ENCODE measurements at regions not wholly inside any gene's neighbourhood (a gene's known extent, or its start where the extent isn't known, plus 50 kb on each side); places are given as distances from the start of the nearest gene placed in this dataset.

- H3K36me3 Mint-ChIP-seq = no peaks in the 10 kb centered on the region
- no peak overlapping the region for H3K4me3 Mint-ChIP-seq
- H3K27me3 Mint-ChIP-seq (ENCODE audit: low read depth in 2 of 2) = no peaks in the 10 kb centered on the region
- H3K4me1 Mint-ChIP-seq = no peaks in the 10 kb centered on the region
- peaks cover 4 to 5% of the 10 kb centered on the region in 2 donors for H3K9me3 Mint-ChIP-seq
- no peak overlapping the region for H3K27ac ChIP-seq (ENCODE audit: low read length)
- DNase-seq = no peak
- intact Hi-C loops (cut with micrococcal nuclease) = no loop called here
- TF ChIP-seq, protein P1, sequence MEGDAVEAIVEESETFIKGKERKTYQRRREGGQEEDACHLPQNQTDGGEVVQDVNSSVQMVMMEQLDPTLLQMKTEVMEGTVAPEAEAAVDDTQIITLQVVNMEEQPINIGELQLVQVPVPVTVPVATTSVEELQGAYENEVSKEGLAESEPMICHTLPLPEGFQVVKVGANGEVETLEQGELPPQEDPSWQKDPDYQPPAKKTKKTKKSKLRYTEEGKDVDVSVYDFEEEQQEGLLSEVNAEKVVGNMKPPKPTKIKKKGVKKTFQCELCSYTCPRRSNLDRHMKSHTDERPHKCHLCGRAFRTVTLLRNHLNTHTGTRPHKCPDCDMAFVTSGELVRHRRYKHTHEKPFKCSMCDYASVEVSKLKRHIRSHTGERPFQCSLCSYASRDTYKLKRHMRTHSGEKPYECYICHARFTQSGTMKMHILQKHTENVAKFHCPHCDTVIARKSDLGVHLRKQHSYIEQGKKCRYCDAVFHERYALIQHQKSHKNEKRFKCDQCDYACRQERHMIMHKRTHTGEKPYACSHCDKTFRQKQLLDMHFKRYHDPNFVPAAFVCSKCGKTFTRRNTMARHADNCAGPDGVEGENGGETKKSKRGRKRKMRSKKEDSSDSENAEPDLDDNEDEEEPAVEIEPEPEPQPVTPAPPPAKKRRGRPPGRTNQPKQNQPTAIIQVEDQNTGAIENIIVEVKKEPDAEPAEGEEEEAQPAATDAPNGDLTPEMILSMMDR (IDR thresholded peaks at IDR 0.05) = no peak
- no peaks in the 10 kb centered on the region for H3K27me3 ChIP-seq (ENCODE audit: control insufficient read depth, insufficient read depth, low read length)
- H3K9me3 ChIP-seq (ENCODE audit: control insufficient read depth, insufficient read depth, low read length) = no peaks in the 10 kb centered on the region
- H3K27ac Mint-ChIP-seq = no peak overlapping the region
- no peaks in the 10 kb centered on the region for H3K36me3 ChIP-seq (ENCODE audit: control insufficient read depth, insufficient read depth, low read length)
- no peak for ATAC-seq
- no peak overlapping the region for H3K4me3 ChIP-seq (ENCODE audit: low read length)
- 80% methylated on average over 1 of the region's 1 CpG for WGBS (ENCODE audit: insufficient coverage)
- H3K4me1 ChIP-seq (ENCODE audit: control insufficient read depth, insufficient read depth, low read length) = no peaks in the 10 kb centered on the region
Measured at GRCh38 chr1:60345621-60346020, 272.1 kb upstream of the C1orf87 start.

- no peak overlapping the region for H3K27ac Mint-ChIP-seq
- intact Hi-C loops (cut with micrococcal nuclease) = no loop called here
- H3K4me3 Mint-ChIP-seq = no peak overlapping the region
- no peaks in the 10 kb centered on the region for H3K4me1 Mint-ChIP-seq
- 95% methylated on average over 2 of the region's 4 CpGs for WGBS (ENCODE audit: insufficient coverage)
- Histone ChIP-seq H3K4me3 (ENCODE audit: low read length) (no peak overlapping the region), H3K27ac (ENCODE audit: low read length) (no peak overlapping the region), H3K9me3 (ENCODE audit: control insufficient read depth, insufficient read depth, low read length) (no peaks in the 10 kb centered on the region), H3K4me1 (ENCODE audit: control insufficient read depth, insufficient read depth, low read length) (no peaks in the 10 kb centered on the region), H3K36me3 (ENCODE audit: control insufficient read depth, insufficient read depth, low read length) (no peaks in the 10 kb centered on the region), H3K27me3 (ENCODE audit: control insufficient read depth, insufficient read depth, low read length) (no peaks in the 10 kb centered on the region)
- peaks cover 4 to 5% of the 10 kb centered on the region in 2 donors for H3K9me3 Mint-ChIP-seq
- H3K36me3 Mint-ChIP-seq = no peaks in the 10 kb centered on the region
- H3K27me3 Mint-ChIP-seq (ENCODE audit: low read depth in 2 of 2) = no peaks in the 10 kb centered on the region
- DNase-seq (no peak), ATAC-seq (no peak)
- TF ChIP-seq, protein P1 (IDR thresholded peaks at IDR 0.05) = no peak
Measured at GRCh38 chr1:60345049-60345448, 271.5 kb upstream of the C1orf87 start.

DNA sequence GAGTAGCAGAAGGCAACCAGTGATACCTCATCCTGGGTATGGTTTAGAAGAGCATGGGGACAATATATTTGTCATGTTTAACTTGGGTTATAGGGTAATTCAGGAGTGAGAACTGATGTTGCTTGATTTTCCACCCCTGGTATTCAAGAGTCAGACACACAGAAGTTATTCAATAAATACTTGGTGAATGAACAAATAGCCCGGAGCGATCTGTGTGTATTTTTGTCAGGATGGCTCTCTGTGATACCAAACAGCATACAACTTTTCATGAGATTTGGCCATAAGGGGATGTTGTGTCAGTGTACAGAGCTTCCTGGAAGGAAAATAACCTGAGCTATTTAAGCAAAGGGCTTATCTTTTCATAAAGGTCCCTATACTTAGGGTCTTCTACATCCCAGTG, 270.2 kb upstream of the C1orf87 start:
- Histone ChIP-seq H3K36me3 (ENCODE audit: control insufficient read depth, insufficient read depth, low read length) (no peaks in the 10 kb centered on the region), H3K27ac (ENCODE audit: low read length) (no peak overlapping the region), H3K9me3 (ENCODE audit: control insufficient read depth, insufficient read depth, low read length) (no peaks in the 10 kb centered on the region), H3K27me3 (ENCODE audit: control insufficient read depth, insufficient read depth, low read length) (no peaks in the 10 kb centered on the region), H3K4me3 (ENCODE audit: low read length) (no peak overlapping the region), H3K4me1 (ENCODE audit: control insufficient read depth, insufficient read depth, low read length) (no peaks in the 10 kb centered on the region)
- H3K4me1 Mint-ChIP-seq = no peaks in the 10 kb centered on the region
- ATAC-seq (no peak), DNase-seq (no peak)
- TF ChIP-seq, protein P1 (IDR thresholded peaks at IDR 0.05) = no peak
- H3K9me3 Mint-ChIP-seq = peaks cover 4 to 5% of the 10 kb centered on the region in 2 donors
- no peak overlapping the region for H3K27ac Mint-ChIP-seq
- intact Hi-C loops (cut with micrococcal nuclease) = no loop called here
- WGBS (ENCODE audit: insufficient coverage) = 86% methylated on average over 2 of the region's 2 CpGs
- H3K27me3 Mint-ChIP-seq (ENCODE audit: low read depth in 2 of 2) = no peaks in the 10 kb centered on the region
- H3K4me3 Mint-ChIP-seq = no peak overlapping the region
- no peaks in the 10 kb centered on the region for H3K36me3 Mint-ChIP-seq

DNA sequence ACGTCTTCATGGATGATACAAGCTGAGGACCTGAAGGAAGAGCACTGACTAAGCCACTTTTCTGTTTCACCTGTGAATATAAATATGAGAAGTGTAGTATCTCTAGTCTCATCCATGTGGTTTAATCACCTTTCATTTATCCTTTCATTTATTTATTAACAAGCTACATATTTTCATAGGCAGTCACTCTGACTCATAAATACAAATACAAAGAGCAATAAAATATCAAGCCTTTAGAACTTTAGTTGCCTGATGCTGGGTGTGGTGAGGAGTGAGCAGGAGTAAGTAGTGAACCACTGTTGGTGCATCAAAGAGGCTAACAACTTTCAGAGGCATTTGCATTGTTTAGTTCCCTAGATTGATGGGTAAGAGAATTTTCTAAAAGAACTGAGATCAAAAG, 269.0 kb upstream of the C1orf87 start:
- Mint-ChIP-seq H3K27ac (no peak overlapping the region), H3K27me3 (ENCODE audit: low read depth in 2 of 2) (no peaks in the 10 kb centered on the region), H3K4me1 (no peaks in the 10 kb centered on the region), H3K9me3 (peaks cover 4 to 5% of the 10 kb centered on the region in 2 donors), H3K4me3 (no peak overlapping the region), H3K36me3 (no peaks in the 10 kb centered on the region)
- WGBS (ENCODE audit: insufficient coverage) = 75% methylated on average over 1 of the region's 1 CpG
- Histone ChIP-seq H3K27me3 (ENCODE audit: control insufficient read depth, insufficient read depth, low read length) (no peaks in the 10 kb centered on the region), H3K36me3 (ENCODE audit: control insufficient read depth, insufficient read depth, low read length) (no peaks in the 10 kb centered on the region), H3K4me1 (ENCODE audit: control insufficient read depth, insufficient read depth, low read length) (no peaks in the 10 kb centered on the region), H3K4me3 (ENCODE audit: low read length) (no peak overlapping the region), H3K9me3 (ENCODE audit: control insufficient read depth, insufficient read depth, low read length) (no peaks in the 10 kb centered on the region), H3K27ac (ENCODE audit: low read length) (no peak overlapping the region)
- ATAC-seq (no peak), DNase-seq (no peak)
- intact Hi-C loops (cut with micrococcal nuclease) = no loop called here
- TF ChIP-seq, protein P1 (IDR thresholded peaks at IDR 0.05) = no peak
